ENCODE measurements at regions not wholly inside any gene's neighbourhood (a gene's known extent, or its start where the extent isn't known, plus 50 kb on each side); places are given as distances from the start of the nearest gene placed in this dataset.

GRCh38 chr9:99351647-99352046 is 129.6 kb downstream of the SEC61B start:
- DNase-seq (ENCODE audit: low spot score), result no peak
- Histone ChIP-seq H2AFZ (ENCODE audit: low read length) (no peak overlapping the region), H3K4me2 (ENCODE audit: low read depth, low read length) (no peak overlapping the region), H3K27me3 (ENCODE audit: control insufficient read depth in 1 of 2, insufficient read depth in 2 of 2, low read length in 2 of 2) (peaks cover 0 to 7% of the 10 kb centered on the region in 2 experiments; a peak in 1 of 5 replicates), H3K4me1 (ENCODE audit: insufficient read depth, low read length) (no peaks in the 10 kb centered on the region), H3K36me3 (replicated peaks in 1 of 2; ENCODE audit: control insufficient read depth in 1 of 2, insufficient read depth in 2 of 2, low read length in 2 of 2) (no peaks in the 10 kb centered on the region), H3K27ac (ENCODE audit: extremely low read length, insufficient read depth, low read length) (no peak overlapping the region), H3K79me2 (ENCODE audit: insufficient read depth, low read length) (no peaks in the 10 kb centered on the region), H3K9me3 (ENCODE audit: low read length) (no peaks in the 10 kb centered on the region), H3K9ac (ENCODE audit: insufficient read depth, low read depth, low read length) (no peak overlapping the region), H4K20me1 (ENCODE audit: insufficient read depth, low read length) (no peaks in the 10 kb centered on the region), H3K4me3 (replicated peaks in 1 of 3; ENCODE audit: insufficient read depth in 1 of 3, low read depth in 2 of 3, low read length in 3 of 3) (no peak overlapping the region)
- intact Hi-C loops (cut with micrococcal nuclease; ENCODE audit: unreplicated experiment), result no loop called here
- no TSS peak for BruUV-seq (replicated peaks)
- ChIA-PET POLR2A (no interaction called here), CTCF (ENCODE audit: low intra/inter-chr PET ratio, low total read pairs) (no interaction called here)
- FAIRE-seq, result no peak
- TF ChIP-seq ZNF253 (CRISPR knock-in tag; IDR thresholded peaks at IDR 0.05; ENCODE audit: borderline replicate concordance), result no peak
- TF ChIP-seq STAG1 (CRISPR knock-in tag; IDR thresholded peaks at IDR 0.05), result peak; percentile 49; the same call in 1 of the 2 replicates
- no peak for TF ChIP-seq NBN (conservative IDR thresholded peaks at IDR 0.05)
- peak; percentile 42 for TF ChIP-seq CTCF (CRISPR knock-in tag; IDR thresholded peaks at IDR 0.05)
- no peak for TF ChIP-seq HOXD1 (CRISPR knock-in tag; IDR thresholded peaks at IDR 0.05)
- no peak for TF ChIP-seq ATAD3A (CRISPR knock-in tag; IDR thresholded peaks at IDR 0.05)
- peak; percentile 64 for ATAC-seq
- WGBS (ENCODE audit: low lambda C conversion rate), result 31% methylated on average over 7 of the region's 7 CpGs
- in situ Hi-C loops (cut with HindIII; ENCODE audit: extremely low pct_ligation_motif_present, low pct_unique_long_range_greater_than_20kb), result no loop called here

GRCh38 chr9:99352826-99353225 is 130.7 kb downstream of the SEC61B start:
- no peak for ATAC-seq
- no peak for FAIRE-seq
- H4K20me1 ChIP-seq (ENCODE audit: insufficient read depth, low read length), result no peaks in the 10 kb centered on the region
- DNase-seq (ENCODE audit: low spot score), result no peak
- no peaks in the 10 kb centered on the region for H3K36me3 ChIP-seq (replicated peaks in 1 of 2; ENCODE audit: control insufficient read depth in 1 of 2, insufficient read depth in 2 of 2, low read length in 2 of 2)
- H3K4me2 ChIP-seq (ENCODE audit: low read depth, low read length), result no peak overlapping the region
- H3K9me3 ChIP-seq (ENCODE audit: low read length), result no peaks in the 10 kb centered on the region
- H3K27ac ChIP-seq (ENCODE audit: extremely low read length, insufficient read depth, low read length), result no peak overlapping the region
- H3K4me1 ChIP-seq (ENCODE audit: insufficient read depth, low read length), result no peaks in the 10 kb centered on the region
- intact Hi-C loops (cut with micrococcal nuclease; ENCODE audit: unreplicated experiment) (no loop called here), in situ Hi-C loops (cut with HindIII; ENCODE audit: extremely low pct_ligation_motif_present, low pct_unique_long_range_greater_than_20kb) (no loop called here)
- H3K9ac ChIP-seq (ENCODE audit: insufficient read depth, low read depth, low read length), result no peak overlapping the region
- BruUV-seq (replicated peaks), result no TSS peak
- CTCF ChIA-PET (ENCODE audit: low intra/inter-chr PET ratio, low total read pairs), result no interaction called here
- 26% methylated on average over 4 of the region's 4 CpGs for WGBS (ENCODE audit: low lambda C conversion rate)
- no peak for TF ChIP-seq ZNF367 (CRISPR knock-in tag; IDR thresholded peaks at IDR 0.05; ENCODE audit: borderline replicate concordance)
- TF ChIP-seq GLMP (CRISPR knock-in tag; IDR thresholded peaks at IDR 0.05; ENCODE audit: borderline replicate concordance), result no peak
- TF ChIP-seq ZNF747 (CRISPR knock-in tag; IDR thresholded peaks at IDR 0.05; ENCODE audit: borderline replicate concordance), result no peak
- TF ChIP-seq ZNF850 (CRISPR knock-in tag; conservative IDR thresholded peaks at IDR 0.05), result no peak
- no peak overlapping the region for H2AFZ ChIP-seq (ENCODE audit: low read length)
- POLR2A ChIA-PET, result no interaction called here
- no peak overlapping the region for H3K4me3 ChIP-seq (replicated peaks in 1 of 3; ENCODE audit: insufficient read depth in 1 of 3, low read depth in 2 of 3, low read length in 3 of 3)
- H3K79me2 ChIP-seq (ENCODE audit: insufficient read depth, low read length), result no peaks in the 10 kb centered on the region
- peaks cover 0 to 7% of the 10 kb centered on the region in 2 experiments; a peak in 1 of 5 replicates for H3K27me3 ChIP-seq (ENCODE audit: control insufficient read depth in 1 of 2, insufficient read depth in 2 of 2, low read length in 2 of 2)
